SK-N-SH (cell line): ENCODE measurements at regions not wholly inside any gene's neighbourhood (a gene's known extent, or its start where the extent isn't known, plus 50 kb on each side); places are given as distances from the start of the nearest gene placed in this dataset.

Experiments used
- CTCF ChIP-seq: fragments of 200-600 bp; sonication (generic); IDR thresholded peaks from 2 replicates; pipeline ENCODE4 v1.6.1; 2017; ENCODE audit warnings: antibody characterized with exemption, mild to moderate bottlenecking, moderate library complexity
- EP300 ChIP-seq, 2 experiments: IDR thresholded peaks; 2 replicates each; pipeline versions ENCODE4 v1.4.0 to v1.6.1; 2012; ENCODE audit warnings: borderline replicate concordance in 1 of 2, low read depth in 1 of 2, low read length in 1 of 2
- EZH2phosphoT487 ChIP-seq: fragments of 200-600 bp; sonication (generic); IDR thresholded peaks from 2 replicates; pipeline ENCODE4 v1.6.1; 2017; ENCODE audit warnings: low read depth, mixed run types, mild to moderate bottlenecking, antibody characterized with exemption, moderate library complexity, borderline replicate concordance
- GABPA ChIP-seq: IDR thresholded peaks from 2 replicates; pipeline ENCODE4 v1.4.0; 2012; ENCODE audit warnings: low read depth, mild to moderate bottlenecking
- NFIC ChIP-seq: IDR thresholded peaks from 2 replicates; pipeline ENCODE4 v1.4.0; 2012; ENCODE audit warnings: borderline replicate concordance
- POLR2AphosphoS5 ChIP-seq: IDR thresholded peaks from 2 replicates; pipeline ENCODE4 v1.6.1; 2012; ENCODE audit warnings: low read depth, low read length
- RAD21 ChIP-seq: IDR thresholded peaks from 2 replicates; pipeline ENCODE4 v1.6.1; 2012; ENCODE audit warnings: mild to moderate bottlenecking, low read length
- RCOR1 ChIP-seq: fragments of 150-350 bp; IDR thresholded peaks from 2 replicates; pipeline ENCODE4 v1.6.1; 2017; ENCODE audit warnings: antibody characterized with exemption, low read length
- SIN3A ChIP-seq: IDR thresholded peaks from 2 replicates; pipeline ENCODE4 v1.6.1; 2012; ENCODE audit warnings: low read depth, mild to moderate bottlenecking, low read length, moderate library complexity, borderline replicate concordance
- SMC3 ChIP-seq: IDR thresholded peaks from 2 replicates; pipeline ENCODE4 v1.6.1; 2012; ENCODE audit warnings: low read depth, low read length, improper control_type of control experiment
- TAF1 ChIP-seq: IDR thresholded peaks from 2 replicates; pipeline ENCODE4 v1.6.1; 2012; ENCODE audit warnings: low read depth, mild to moderate bottlenecking, low read length, moderate library complexity, borderline replicate concordance
- USF1 ChIP-seq: IDR thresholded peaks from 2 replicates; pipeline ENCODE4 v1.4.0; 2012; ENCODE audit warnings: low read depth, borderline replicate concordance

- no peak for TF ChIP-seq EZH2phosphoT487
- TF ChIP-seq CTCF = no peak
- TF ChIP-seq SMC3 = no peak
- TF ChIP-seq USF1 = no peak
- no peak for TF ChIP-seq POLR2AphosphoS5
- TF ChIP-seq RCOR1 = no peak
- TF ChIP-seq GABPA = no peak
- no peak for TF ChIP-seq RAD21
- TF ChIP-seq TAF1 = no peak
- no peak for TF ChIP-seq SIN3A
- TF ChIP-seq NFIC = no peak
- TF ChIP-seq EP300 (IDR thresholded peaks at IDR 0.05; ENCODE audit: borderline replicate concordance in 1 of 2, low read depth in 1 of 2, low read length in 1 of 2) = no peak
Observed at GRCh38 chr4:180950377-180950776, 1292.8 kb upstream of the TENM3 start.
